ENCODE measurements at regions not wholly inside any gene's neighbourhood (a gene's known extent, or its start where the extent isn't known, plus 50 kb on each side); places are given as distances from the start of the nearest gene placed in this dataset.

DNA sequence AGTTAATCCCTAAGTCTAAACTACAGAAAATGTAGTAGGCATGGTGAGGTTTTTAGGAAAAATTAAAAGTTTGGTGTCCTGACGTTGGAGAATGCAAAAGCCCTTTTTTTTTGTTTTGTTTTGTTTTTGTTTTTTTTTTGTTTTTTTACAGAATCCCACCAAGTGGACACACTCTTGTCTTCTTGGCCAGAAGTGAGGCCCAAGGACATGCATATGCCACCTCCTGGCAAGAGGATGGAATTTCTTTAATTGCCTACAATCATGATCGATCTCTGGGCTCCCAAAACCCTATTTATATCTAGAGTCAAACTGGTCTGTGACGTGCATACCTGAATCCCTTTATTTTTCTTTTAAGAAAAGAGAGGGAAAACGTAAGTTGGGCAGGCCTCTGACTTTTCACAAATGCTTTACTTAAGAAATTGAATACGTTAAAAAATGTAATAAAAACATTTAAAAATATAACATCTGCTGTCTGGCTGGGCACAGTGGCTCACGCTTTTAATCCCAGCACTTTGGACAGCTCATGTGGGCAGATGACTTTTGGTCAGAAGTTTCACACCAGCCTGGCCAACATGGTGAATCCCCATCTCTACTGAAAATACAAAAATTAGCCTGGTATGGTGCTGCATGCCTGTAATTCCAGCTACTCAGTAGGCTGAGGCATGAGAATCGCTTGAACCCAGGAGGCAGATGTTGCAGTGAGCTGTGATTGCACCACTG is 502.7 kb downstream of the CBLN2 start:
- no peak overlapping the region for H3K27ac Mint-ChIP-seq
- Histone ChIP-seq H3K4me1 (no peaks in the 10 kb centered on the region), H3K27ac (no peak overlapping the region), H3K36me3 (no peaks in the 10 kb centered on the region), H3K79me2 (ENCODE audit: low read depth) (no peaks in the 10 kb centered on the region), H3K4me3 (no peak overlapping the region), H3F3A (ENCODE audit: low read depth) (no peaks in the 10 kb centered on the region), H3K27me3 (no peaks in the 10 kb centered on the region), H3K9me3 (ENCODE audit: low read depth) (no peaks in the 10 kb centered on the region), H4K20me1 (ENCODE audit: low read depth) (no peaks in the 10 kb centered on the region), H2AFZ (replicated peaks) (no peak overlapping the region), H3K9ac (no peak overlapping the region), H3K4me2 (no peak overlapping the region)
- TF ChIP-seq EZH2phosphoT487 (IDR thresholded peaks at IDR 0.05) (no peak), CTCF (IDR thresholded peaks at IDR 0.05) (peak; percentile 41)
- no peaks in the 10 kb centered on the region for H3K36me3 Mint-ChIP-seq
- peak; percentile 20 for DNase-seq (ENCODE audit: low spot score)
- H3K27me3 Mint-ChIP-seq (ENCODE audit: insufficient read depth, low read depth): no peaks in the 10 kb centered on the region
- no peak overlapping the region for H3K4me3 Mint-ChIP-seq
- no peaks in the 10 kb centered on the region for H3K4me1 Mint-ChIP-seq
- H3K9me3 Mint-ChIP-seq: no peaks in the 10 kb centered on the region

GRCh38 chr18:72013427-72013850 is 530.7 kb downstream of the CBLN2 start:
- no peaks in the 10 kb centered on the region for H4K20me1 ChIP-seq (ENCODE audit: low read depth)
- Mint-ChIP-seq H3K9me3 (peaks cover under 1% of the 10 kb centered on the region), H3K27me3 (ENCODE audit: insufficient read depth, low read depth) (no peaks in the 10 kb centered on the region), H3K27ac (no peak overlapping the region), H3K4me3 (no peak overlapping the region), H3K36me3 (no peaks in the 10 kb centered on the region), H3K4me1 (no peaks in the 10 kb centered on the region)
- H3K4me2 ChIP-seq: no peak overlapping the region
- H3K36me3 ChIP-seq: no peaks in the 10 kb centered on the region
- H3K27me3 ChIP-seq: no peaks in the 10 kb centered on the region
- TF ChIP-seq EZH2phosphoT487 (IDR thresholded peaks at IDR 0.05) (no peak), CTCF (IDR thresholded peaks at IDR 0.05) (no peak), EZH2 (IDR thresholded peaks at IDR 0.05) (no peak)
- no peak overlapping the region for H3K27ac ChIP-seq
- no peaks in the 10 kb centered on the region for H3K9me3 ChIP-seq (ENCODE audit: low read depth)
- no peak overlapping the region for H3K4me3 ChIP-seq
- H3K9ac ChIP-seq: no peak overlapping the region
- no peaks in the 10 kb centered on the region for H3K4me1 ChIP-seq
- no peak overlapping the region for H2AFZ ChIP-seq (replicated peaks)
- no peaks in the 10 kb centered on the region for H3K79me2 ChIP-seq (ENCODE audit: low read depth)
- H3F3A ChIP-seq (ENCODE audit: low read depth): no peaks in the 10 kb centered on the region
- no peak for DNase-seq (ENCODE audit: low spot score)

GRCh38 chr18:71998547-71999097 is 545.5 kb downstream of the CBLN2 start:
- no peaks in the 10 kb centered on the region for H3K36me3 Mint-ChIP-seq
- no peaks in the 10 kb centered on the region for H3K4me1 Mint-ChIP-seq
- no peaks in the 10 kb centered on the region for H3F3A ChIP-seq (ENCODE audit: low read depth)
- peaks cover 5% of the 10 kb centered on the region for H3K9me3 Mint-ChIP-seq
- H3K27me3 Mint-ChIP-seq (ENCODE audit: insufficient read depth, low read depth): no peaks in the 10 kb centered on the region
- no peak overlapping the region for H3K9ac ChIP-seq
- no peaks in the 10 kb centered on the region for H3K27me3 ChIP-seq
- no peaks in the 10 kb centered on the region for H3K79me2 ChIP-seq (ENCODE audit: low read depth)
- no peak overlapping the region for H3K4me2 ChIP-seq
- H3K4me3 ChIP-seq: no peak overlapping the region
- H3K4me1 ChIP-seq: no peaks in the 10 kb centered on the region
- no peaks in the 10 kb centered on the region for H3K36me3 ChIP-seq
- H4K20me1 ChIP-seq (ENCODE audit: low read depth): no peaks in the 10 kb centered on the region
- H2AFZ ChIP-seq (replicated peaks): no peak overlapping the region
- H3K9me3 ChIP-seq (ENCODE audit: low read depth): no peaks in the 10 kb centered on the region
- no peak overlapping the region for H3K4me3 Mint-ChIP-seq
- DNase-seq (ENCODE audit: low spot score): no peak
- no peak overlapping the region for H3K27ac Mint-ChIP-seq
- H3K27ac ChIP-seq: no peak overlapping the region
- TF ChIP-seq CTCF (IDR thresholded peaks at IDR 0.05) (no peak), EZH2phosphoT487 (IDR thresholded peaks at IDR 0.05) (no peak), EZH2 (IDR thresholded peaks at IDR 0.05) (no peak)
